ENCODE measurements at regions not wholly inside any gene's neighbourhood (a gene's known extent, or its start where the extent isn't known, plus 50 kb on each side); places are given as distances from the start of the nearest gene placed in this dataset.
"Not testable (repeated sequence)": the region's sequence is repeated elsewhere in the genome, so short reads cannot be mapped to it uniquely, and the experiment has no call there.

GRCh38 chr2:61598515-61599156, 60.5 kb upstream of the XPO1 start:
- not testable (repeated sequence) for TF ChIP-seq POLR2A (IDR thresholded peaks at IDR 0.05; ENCODE audit: low read length); GATA1 (IDR thresholded peaks at IDR 0.05; ENCODE audit: low read depth, low read length)
